Esophagus squamous epithelium (tissue), 4 donors: ENCODE measurements at regions not wholly inside any gene's neighbourhood (a gene's known extent, or its start where the extent isn't known, plus 50 kb on each side); places are given as distances from the start of the nearest gene placed in this dataset.

ENCODE experiments used
- CTCF ChIP-seq, 6 experiments: fragments of 450-650 bp in 4 of 6; fragments of 200-600 bp in 2 of 6; sonication (generic) in 2 of 6; IDR thresholded peaks; one replicate each; pipeline ENCODE4 v1.5.1; 2016 to 2019; ENCODE audit warnings: antibody characterized with exemption in 6 of 6, mild to moderate bottlenecking in 4 of 6, moderate library complexity in 4 of 6
- POLR2A ChIP-seq, 4 donors: fragments of 450-650 bp; IDR thresholded peaks; one replicate each; pipeline ENCODE4 v1.6.1; 2017; ENCODE audit warnings: antibody characterized with exemption in 4 of 4, mild to moderate bottlenecking in 4 of 4, moderate library complexity in 3 of 4

DNA sequence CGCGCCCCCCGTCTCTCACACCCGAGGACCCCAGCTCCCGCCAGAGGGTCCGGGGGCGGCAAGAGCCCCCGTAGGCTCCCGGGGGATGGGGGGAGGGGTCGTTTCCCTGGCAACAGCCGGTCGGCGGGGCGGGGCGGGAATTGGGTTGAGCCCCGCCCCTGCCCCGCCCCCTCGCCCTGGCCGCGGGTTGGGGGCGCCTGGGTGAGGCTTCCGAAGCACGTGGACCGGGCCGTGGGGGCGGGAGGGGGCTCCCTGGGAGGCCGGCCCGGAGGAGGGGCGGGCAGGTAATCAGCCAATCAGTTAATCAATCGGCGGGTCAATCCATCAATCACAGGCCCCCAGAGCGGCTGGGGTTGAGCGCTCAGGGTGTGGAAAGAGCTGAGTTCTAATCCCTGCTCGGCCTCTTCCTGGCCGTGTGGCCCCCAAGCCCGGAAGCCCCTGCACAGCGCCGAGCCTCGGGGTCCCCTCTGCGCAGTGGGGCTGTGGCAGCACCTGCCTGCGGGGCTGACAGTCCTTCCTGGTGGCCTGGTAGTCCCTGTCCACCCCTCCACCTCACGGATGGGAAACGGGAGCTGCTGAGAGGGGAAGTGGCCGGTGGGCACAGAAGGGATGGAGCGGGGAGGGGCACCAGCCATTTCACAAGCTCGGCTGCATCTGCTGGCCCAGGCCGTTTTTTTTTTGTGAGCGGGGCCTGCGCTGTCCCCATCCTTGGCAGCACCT, 174.2 kb upstream of the IER5L start:
- no peak for TF ChIP-seq CTCF (IDR thresholded peaks at IDR 0.05)
- no peak for TF ChIP-seq POLR2A (IDR thresholded peaks at IDR 0.05)
